ENCODE measurements at regions not wholly inside any gene's neighbourhood (a gene's known extent, or its start where the extent isn't known, plus 50 kb on each side); places are given as distances from the start of the nearest gene placed in this dataset.

DNA sequence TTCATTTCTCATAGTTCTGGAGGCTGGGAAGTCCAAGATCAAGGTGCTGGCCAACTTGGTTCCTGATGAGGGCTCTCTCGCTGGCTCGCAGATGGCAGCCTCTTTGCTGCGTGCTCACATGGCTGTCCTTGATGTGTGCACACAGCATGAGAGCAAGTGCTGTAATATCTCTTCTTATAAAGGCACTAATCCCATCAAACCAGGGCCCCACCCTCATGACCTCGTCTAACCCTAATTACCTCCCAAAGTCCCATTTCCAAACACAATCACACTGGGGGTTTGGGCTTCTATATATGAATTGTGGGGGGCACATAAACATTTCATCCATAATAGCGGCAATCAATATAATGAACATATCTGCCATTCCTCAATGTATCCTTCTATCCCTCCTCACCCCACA lies 1062.1 kb downstream of the BRD1 start:
- TF ChIP-seq, protein P1, sequence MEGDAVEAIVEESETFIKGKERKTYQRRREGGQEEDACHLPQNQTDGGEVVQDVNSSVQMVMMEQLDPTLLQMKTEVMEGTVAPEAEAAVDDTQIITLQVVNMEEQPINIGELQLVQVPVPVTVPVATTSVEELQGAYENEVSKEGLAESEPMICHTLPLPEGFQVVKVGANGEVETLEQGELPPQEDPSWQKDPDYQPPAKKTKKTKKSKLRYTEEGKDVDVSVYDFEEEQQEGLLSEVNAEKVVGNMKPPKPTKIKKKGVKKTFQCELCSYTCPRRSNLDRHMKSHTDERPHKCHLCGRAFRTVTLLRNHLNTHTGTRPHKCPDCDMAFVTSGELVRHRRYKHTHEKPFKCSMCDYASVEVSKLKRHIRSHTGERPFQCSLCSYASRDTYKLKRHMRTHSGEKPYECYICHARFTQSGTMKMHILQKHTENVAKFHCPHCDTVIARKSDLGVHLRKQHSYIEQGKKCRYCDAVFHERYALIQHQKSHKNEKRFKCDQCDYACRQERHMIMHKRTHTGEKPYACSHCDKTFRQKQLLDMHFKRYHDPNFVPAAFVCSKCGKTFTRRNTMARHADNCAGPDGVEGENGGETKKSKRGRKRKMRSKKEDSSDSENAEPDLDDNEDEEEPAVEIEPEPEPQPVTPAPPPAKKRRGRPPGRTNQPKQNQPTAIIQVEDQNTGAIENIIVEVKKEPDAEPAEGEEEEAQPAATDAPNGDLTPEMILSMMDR (IDR thresholded peaks at IDR 0.05), result no peak
- no peak for TF ChIP-seq ZFX (IDR thresholded peaks at IDR 0.05; ENCODE audit: borderline replicate concordance)
